Panc1 (cell line): ENCODE measurements at regions not wholly inside any gene's neighbourhood (a gene's known extent, or its start where the extent isn't known, plus 50 kb on each side); places are given as distances from the start of the nearest gene placed in this dataset.

Source experiments
- SIN3A ChIP-seq: IDR thresholded peaks from 2 replicates; pipeline ENCODE4 v1.6.1; 2012; ENCODE audit warnings: low read depth, mild to moderate bottlenecking, low read length, moderate library complexity, borderline replicate concordance; ENCODE audit not compliant: insufficient read depth
- TF ChIP-seq, protein P1 (sequence below): fragments of 450-650 bp; IDR thresholded peaks from 2 replicates; pipeline ENCODE4 v1.5.1; 2017; ENCODE audit warnings: mild to moderate bottlenecking

GRCh38 chr11:35046681-35047080, 92.3 kb upstream of the CD44 start:
- TF ChIP-seq, protein P1, sequence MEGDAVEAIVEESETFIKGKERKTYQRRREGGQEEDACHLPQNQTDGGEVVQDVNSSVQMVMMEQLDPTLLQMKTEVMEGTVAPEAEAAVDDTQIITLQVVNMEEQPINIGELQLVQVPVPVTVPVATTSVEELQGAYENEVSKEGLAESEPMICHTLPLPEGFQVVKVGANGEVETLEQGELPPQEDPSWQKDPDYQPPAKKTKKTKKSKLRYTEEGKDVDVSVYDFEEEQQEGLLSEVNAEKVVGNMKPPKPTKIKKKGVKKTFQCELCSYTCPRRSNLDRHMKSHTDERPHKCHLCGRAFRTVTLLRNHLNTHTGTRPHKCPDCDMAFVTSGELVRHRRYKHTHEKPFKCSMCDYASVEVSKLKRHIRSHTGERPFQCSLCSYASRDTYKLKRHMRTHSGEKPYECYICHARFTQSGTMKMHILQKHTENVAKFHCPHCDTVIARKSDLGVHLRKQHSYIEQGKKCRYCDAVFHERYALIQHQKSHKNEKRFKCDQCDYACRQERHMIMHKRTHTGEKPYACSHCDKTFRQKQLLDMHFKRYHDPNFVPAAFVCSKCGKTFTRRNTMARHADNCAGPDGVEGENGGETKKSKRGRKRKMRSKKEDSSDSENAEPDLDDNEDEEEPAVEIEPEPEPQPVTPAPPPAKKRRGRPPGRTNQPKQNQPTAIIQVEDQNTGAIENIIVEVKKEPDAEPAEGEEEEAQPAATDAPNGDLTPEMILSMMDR: no peak
- TF ChIP-seq SIN3A: no peak
